Endothelial cell of umbilical vein (primary cell): ENCODE measurements at regions not wholly inside any gene's neighbourhood (a gene's known extent, or its start where the extent isn't known, plus 50 kb on each side); places are given as distances from the start of the nearest gene placed in this dataset.

Source experiments
- BruUV-seq: library from RNA; stranded (reverse); fragments of 400-500 nt; replicated peaks from 2 replicates; lab custom pipeline; 2021; lab: Mats Ljungman, UMichigan
- CTCF ChIA-PET: fragments of 300-600, 350-600 bp; sonication (Branson Sonifier 250); formaldehyde crosslinking; loops from one replicate; lab custom pipeline; 2021; ENCODE audit warnings: antibody characterized with exemption, inconsistent platforms; lab: Charles Lee
- POLR2A ChIA-PET: fragments of 300-600, 350-600 bp; sonication (Branson Sonifier 250); formaldehyde crosslinking; loops from one replicate; lab custom pipeline; 2021; ENCODE audit warnings: antibody characterized with exemption, inconsistent platforms; lab: Charles Lee
- DNase-seq: peaks from one replicate; pipeline ENCODE4 v3.0.0-alpha.2; 2011; ENCODE audit warnings: low read depth, low spot score
- FAIRE-seq: peaks from 2 replicates; lab custom pipeline; 2011; peaks lifted over from hg19 to GRCh38; lab: Jason Lieb, UNC
- H2AFZ ChIP-seq: 2 replicates; pipeline ENCODE4 v1.6.0; 2012; ENCODE audit warnings: low read depth, low read length, control low read depth, inconsistent platforms
- H3K27ac ChIP-seq: 2 replicates; pipeline ENCODE4 v1.5.1; 2011; ENCODE audit warnings: low read depth, mild to moderate bottlenecking, control low read depth, low read length, moderate library complexity; ENCODE audit not compliant: insufficient read depth
- H3K27me3 ChIP-seq, 2 experiments: 2 replicates each; pipeline versions ENCODE4 v1.6.0 to v1.6.1; 2011; ENCODE audit warnings: low read length in 2 of 2, mixed read lengths in 1 of 2; ENCODE audit not compliant: control insufficient read depth in 2 of 2, insufficient read depth in 2 of 2
- H3K36me3 ChIP-seq, 2 experiments: 2 replicates in 1 of 2; 3 replicates in 1 of 2; pipeline ENCODE4 v1.5.1; 2011; ENCODE audit warnings: low read length in 2 of 2, mild to moderate bottlenecking in 1 of 2, moderate library complexity in 1 of 2; ENCODE audit not compliant: control insufficient read depth in 2 of 2, insufficient read depth in 2 of 2; ENCODE audit errors: extremely low read depth in 1 of 2
- H3K4me1 ChIP-seq: 3 replicates; pipeline ENCODE4 v1.5.1; 2011; ENCODE audit warnings: mild to moderate bottlenecking, low read length; ENCODE audit not compliant: control insufficient read depth, insufficient read depth; ENCODE audit errors: extremely low read depth
- H3K4me2 ChIP-seq: 2 replicates; pipeline ENCODE4 v1.6.1; 2011; ENCODE audit warnings: low read length, control low read depth, mixed read lengths; ENCODE audit not compliant: insufficient read depth
- H3K4me3 ChIP-seq, 3 experiments: fragments of 200-600 bp in 1 of 3; sonication (generic), shearing (Covaris generic) in 1 of 3; replicated peaks in 1 of 3; 2 replicates each; pipeline ENCODE4 v1.5.1; 2011 to 2016; ENCODE audit warnings: control low read depth in 3 of 3, low read length in 3 of 3, mild to moderate bottlenecking in 2 of 3, inconsistent platforms in 1 of 3, low read depth in 1 of 3, moderate library complexity in 1 of 3; ENCODE audit not compliant: insufficient read depth in 1 of 3
- H3K79me2 ChIP-seq: 2 replicates; pipeline ENCODE4 v1.6.0; 2012; ENCODE audit warnings: low read length, inconsistent platforms; ENCODE audit not compliant: control insufficient read depth, insufficient read depth
- H3K9ac ChIP-seq: replicated peaks from 2 replicates; pipeline ENCODE3; 2011; ENCODE audit warnings: low read length, control low read depth; ENCODE audit not compliant: insufficient read depth; ENCODE audit errors: extremely low read depth
- H3K9me1 ChIP-seq: replicated peaks from 3 replicates; pipeline ENCODE4 v1.6.0; 2011; ENCODE audit warnings: mild to moderate bottlenecking, low read length; ENCODE audit not compliant: control insufficient read depth, insufficient read depth; ENCODE audit errors: extremely low read depth
- H3K9me3 ChIP-seq: replicated peaks from 2 replicates; pipeline ENCODE4 v1.5.1; 2012; ENCODE audit warnings: low read length, inconsistent platforms; ENCODE audit not compliant: control insufficient read depth, insufficient read depth
- H4K20me1 ChIP-seq: replicated peaks from 2 replicates; pipeline ENCODE3; 2011; ENCODE audit warnings: mild to moderate bottlenecking, low read length; ENCODE audit not compliant: control insufficient read depth, insufficient read depth; ENCODE audit errors: extremely low read depth
- CTCF ChIP-seq, 2 donors: IDR thresholded peaks; 1 replicate in 1 of 2; 2 replicates in 1 of 2; pipeline ENCODE4 v1.5.1; 2011; ENCODE audit warnings: low read length in 2 of 2, mild to moderate bottlenecking in 2 of 2, moderate library complexity in 2 of 2, control low read depth in 1 of 2, inconsistent platforms in 1 of 2, low read depth in 1 of 2; ENCODE audit not compliant: insufficient read depth in 1 of 2; ENCODE audit errors: extremely low read depth in 1 of 2
- EZH2 ChIP-seq: IDR thresholded peaks from 2 replicates; pipeline ENCODE4 v1.6.1; 2012; ENCODE audit warnings: borderline replicate concordance, low read depth, mild to moderate bottlenecking, moderate library complexity, low read length, inconsistent platforms; ENCODE audit not compliant: severe bottlenecking
- FOS ChIP-seq: IDR thresholded peaks from 2 replicates; pipeline ENCODE4 v1.6.1; 2011; ENCODE audit warnings: mild to moderate bottlenecking, low read length, moderate library complexity, borderline replicate concordance; ENCODE audit not compliant: insufficient read depth
- GATA2 ChIP-seq: IDR thresholded peaks from 2 replicates; pipeline ENCODE4 v1.7.0; 2011; ENCODE audit warnings: low read depth, mild to moderate bottlenecking, moderate library complexity, mixed read lengths, low read length; ENCODE audit not compliant: insufficient read length, insufficient read depth
- JUN ChIP-seq: IDR thresholded peaks from 2 replicates; pipeline ENCODE4 v1.6.1; 2011; ENCODE audit warnings: borderline replicate concordance, low read depth; ENCODE audit not compliant: insufficient read length, insufficient read depth
- MAX ChIP-seq: IDR thresholded peaks from 2 replicates; pipeline ENCODE4 v1.6.1; 2011; ENCODE audit not compliant: insufficient read depth, insufficient read length
- MYC ChIP-seq: IDR thresholded peaks from one replicate; pipeline ENCODE4 v1.6.1; 2011; ENCODE audit warnings: mild to moderate bottlenecking, low read depth, low read length
- POLR2A ChIP-seq: IDR thresholded peaks from 2 replicates; pipeline ENCODE4 v1.6.1; 2012; ENCODE audit warnings: low read depth, mild to moderate bottlenecking, control low read depth, low read length
- POLR2AphosphoS5 ChIP-seq: IDR thresholded peaks from 2 replicates; pipeline ENCODE4 v1.6.1; 2012; ENCODE audit warnings: low read depth, mild to moderate bottlenecking, control low read depth, low read length, moderate library complexity; ENCODE audit not compliant: insufficient read depth
- dilution Hi-C: fragments of 300-500 bp; cut with MboI; formaldehyde crosslinking; loops from one replicate; pipeline ENCODE4 v1.15.0; 2019; ENCODE audit warnings: low sequenced_read_pairs; ENCODE audit not compliant: extremely low pct_ligation_motif_present
- intact Hi-C: fragments of 100-400 bp; cut with micrococcal nuclease; formaldehyde crosslinking; loops from one replicate; pipeline ENCODE4 v1.10.0; 2022

- dilution Hi-C loops (no loop called here), intact Hi-C loops (no loop called here)
- H3K79me2 ChIP-seq = no peaks in the 10 kb centered on the region
- H3K4me3 ChIP-seq = no peak overlapping the region
- BruUV-seq = no TSS peak
- H2AFZ ChIP-seq = no peak overlapping the region
- POLR2A ChIA-PET = no interaction called here
- H3K36me3 ChIP-seq = no peaks in the 10 kb centered on the region
- H3K9me1 ChIP-seq = no peaks in the 10 kb centered on the region
- CTCF ChIA-PET = no interaction called here
- H3K4me1 ChIP-seq = no peaks in the 10 kb centered on the region
- no peak overlapping the region for H3K9ac ChIP-seq
- DNase-seq (no peak), FAIRE-seq (no peak)
- H3K27me3 ChIP-seq = no peaks in the 10 kb centered on the region
- TF ChIP-seq MAX (no peak), CTCF (IDR thresholded peaks at IDR 0.05; ENCODE audit: extremely low read depth in 1 of 2, insufficient read depth in 1 of 2, low read depth in 1 of 2, low read length in 2 of 2) (no peak), POLR2AphosphoS5 (no peak), EZH2 (no peak), POLR2A (no peak), JUN (no peak), FOS (no peak), MYC (no peak), GATA2 (no peak)
- no peak overlapping the region for H3K27ac ChIP-seq
- no peak overlapping the region for H3K4me2 ChIP-seq
- H4K20me1 ChIP-seq = no peaks in the 10 kb centered on the region
- H3K9me3 ChIP-seq = no peaks in the 10 kb centered on the region
These were observed 868.4 kb downstream of the KCNMA1 start for GRCh38 chr10:76769161-76769560.
